HG03108 (cell line): ENCODE measurements at regions not wholly inside any gene's neighbourhood (a gene's known extent, or its start where the extent isn't known, plus 50 kb on each side); places are given as distances from the start of the nearest gene placed in this dataset.

Source experiments
- ATAC-seq: cut with Tn5 transposase; IDR thresholded peaks from one replicate; pipeline ENCODE4 v1.9.1; 2021; ENCODE audit warnings: moderate library complexity; ENCODE audit not compliant: unreplicated experiment

DNA sequence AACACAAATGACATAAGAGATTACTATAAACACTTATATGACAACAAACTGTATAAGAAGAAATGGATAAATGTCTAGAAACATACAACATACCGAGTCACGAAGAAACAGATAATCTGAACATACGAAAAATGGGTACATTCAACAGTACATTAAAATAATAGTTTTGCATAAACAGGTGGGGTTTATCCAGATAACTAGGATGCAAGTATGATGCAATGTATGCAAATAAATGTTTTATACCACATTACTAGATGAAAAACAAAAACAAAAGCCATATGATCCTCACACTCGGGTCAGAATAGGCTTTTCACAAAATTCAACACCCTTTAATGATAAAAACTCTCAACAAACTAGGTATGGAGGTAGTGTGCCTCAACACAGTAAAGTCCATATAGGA is 1585.7 kb downstream of the BRINP3 start:
- no peak for ATAC-seq

DNA sequence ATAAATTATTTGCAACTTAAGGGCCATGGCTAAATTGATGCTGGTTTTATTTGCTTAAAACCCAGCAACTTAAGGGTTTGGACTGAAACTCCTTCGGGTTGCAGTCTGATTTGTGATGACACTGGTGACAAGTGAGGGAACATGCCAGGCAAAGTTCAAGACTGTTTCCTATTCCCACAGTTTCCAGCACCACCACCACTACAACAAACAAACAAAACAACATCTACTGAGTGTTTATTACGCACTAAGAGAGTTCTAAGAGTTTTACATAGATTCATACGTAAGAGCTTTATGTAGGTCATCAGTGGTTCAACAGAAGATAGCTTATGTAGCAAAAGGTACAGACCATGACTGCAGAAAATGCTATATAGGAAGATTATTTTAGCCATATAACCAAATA is 1582.1 kb downstream of the BRINP3 start:
- ATAC-seq, result no peak

DNA sequence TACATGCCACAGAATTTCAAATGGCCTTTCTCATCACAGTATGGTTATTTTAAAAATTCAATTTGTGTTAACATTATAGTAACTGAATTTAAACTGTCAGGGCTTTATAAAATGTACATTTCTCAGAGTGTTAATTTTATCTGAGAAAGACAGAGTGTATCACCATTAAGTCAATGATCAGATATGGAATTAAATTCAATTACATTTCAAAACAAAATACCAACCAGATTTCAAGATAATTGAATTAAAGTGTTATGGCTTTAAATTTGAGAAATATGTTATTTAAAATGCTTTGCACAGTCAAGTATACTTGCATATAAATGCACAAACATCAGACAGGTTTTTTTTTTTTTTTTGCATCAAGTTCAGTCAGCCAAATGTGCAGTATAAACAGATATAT is 1574.4 kb downstream of the BRINP3 start:
- ATAC-seq, result no peak

DNA sequence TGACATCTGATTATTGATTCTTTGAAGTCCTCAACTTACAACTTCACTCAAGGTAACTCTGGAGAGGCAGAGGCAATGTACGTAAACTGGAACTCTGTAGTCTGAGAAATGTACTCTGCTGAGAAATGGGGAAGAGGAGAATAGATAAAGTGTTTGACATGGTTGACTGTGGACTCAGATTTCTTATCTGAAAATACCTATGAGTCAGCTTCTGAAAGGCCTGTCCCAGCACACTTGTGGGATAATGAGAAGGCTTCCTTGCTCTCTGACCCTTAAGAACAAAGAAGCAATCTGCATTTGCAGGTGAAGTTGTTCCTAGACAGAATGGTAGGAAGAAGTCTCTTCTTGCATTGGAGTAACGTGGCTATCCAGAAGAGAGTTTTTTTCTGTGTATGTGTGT is 1573.5 kb downstream of the BRINP3 start:
- no peak for ATAC-seq

DNA sequence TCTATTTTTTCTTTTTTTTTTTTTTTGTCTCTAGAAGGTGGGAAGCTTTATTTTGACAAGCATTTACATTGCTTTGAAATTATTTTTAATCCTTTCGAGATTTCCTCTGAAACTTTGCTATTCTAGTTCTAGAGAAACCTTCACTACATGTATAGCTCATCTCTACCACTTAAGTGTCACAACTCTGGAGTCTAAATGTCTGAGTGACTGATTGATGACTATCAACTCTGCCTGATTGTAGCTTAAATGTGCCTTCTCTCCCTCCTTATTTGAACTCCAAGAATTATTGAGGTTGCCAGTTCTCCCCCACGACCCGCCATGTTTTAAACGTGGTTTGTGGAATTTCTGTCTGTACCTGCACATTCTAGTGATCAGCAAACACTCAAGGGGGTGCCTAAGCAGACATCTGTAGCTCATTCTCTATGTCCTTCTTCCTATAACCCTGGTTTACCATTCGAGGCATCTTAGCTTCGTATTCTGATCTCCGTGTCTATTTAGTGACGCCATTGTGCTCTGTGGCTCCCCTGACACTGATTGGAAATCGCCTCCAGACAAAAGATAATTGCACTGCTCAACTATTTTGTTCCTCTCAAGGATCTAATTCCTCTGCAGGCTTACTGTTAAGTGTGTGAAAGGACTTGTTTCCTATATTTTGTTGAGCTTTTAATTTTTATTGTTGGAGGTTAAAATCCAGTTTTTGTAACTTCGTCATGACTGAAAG is 1570.6 kb downstream of the BRINP3 start:
- ATAC-seq, result no peak

DNA sequence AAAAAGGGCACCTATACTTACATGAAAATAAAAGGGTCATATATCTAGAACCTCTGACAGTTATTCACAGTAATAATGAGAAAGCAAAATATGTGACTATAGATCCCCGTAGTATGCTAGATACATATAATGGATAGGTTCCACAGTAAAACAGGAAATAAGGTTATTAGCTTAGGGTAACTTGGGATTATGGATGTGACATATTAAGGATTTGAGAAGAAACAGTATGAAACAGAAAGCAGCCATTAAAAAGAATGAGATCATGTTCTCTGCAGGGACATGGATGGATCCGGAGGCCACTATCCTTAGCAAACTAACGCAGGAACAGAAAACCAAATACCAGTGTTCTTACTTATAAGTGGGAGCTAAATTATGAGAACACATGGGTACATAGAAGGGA is 1547.3 kb downstream of the BRINP3 start:
- no peak for ATAC-seq

DNA sequence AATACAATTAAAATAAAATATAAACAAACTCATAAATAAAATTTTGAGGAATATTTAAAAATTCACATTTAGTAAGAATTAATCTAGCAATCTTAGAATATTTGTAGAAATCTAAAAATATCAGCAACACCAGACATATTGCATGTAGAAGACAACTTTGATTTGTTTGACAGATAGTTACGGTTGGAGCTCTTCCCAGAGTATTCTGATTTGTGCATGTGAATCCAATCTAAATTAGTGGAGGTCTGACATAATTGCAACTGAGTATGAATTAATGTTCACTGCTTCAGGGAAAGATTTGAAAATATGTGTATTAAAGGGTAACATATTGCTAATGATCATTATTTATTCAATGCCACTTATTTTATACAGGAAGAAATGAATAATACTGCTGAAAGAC is 1546.2 kb downstream of the BRINP3 start:
- no peak for ATAC-seq

DNA sequence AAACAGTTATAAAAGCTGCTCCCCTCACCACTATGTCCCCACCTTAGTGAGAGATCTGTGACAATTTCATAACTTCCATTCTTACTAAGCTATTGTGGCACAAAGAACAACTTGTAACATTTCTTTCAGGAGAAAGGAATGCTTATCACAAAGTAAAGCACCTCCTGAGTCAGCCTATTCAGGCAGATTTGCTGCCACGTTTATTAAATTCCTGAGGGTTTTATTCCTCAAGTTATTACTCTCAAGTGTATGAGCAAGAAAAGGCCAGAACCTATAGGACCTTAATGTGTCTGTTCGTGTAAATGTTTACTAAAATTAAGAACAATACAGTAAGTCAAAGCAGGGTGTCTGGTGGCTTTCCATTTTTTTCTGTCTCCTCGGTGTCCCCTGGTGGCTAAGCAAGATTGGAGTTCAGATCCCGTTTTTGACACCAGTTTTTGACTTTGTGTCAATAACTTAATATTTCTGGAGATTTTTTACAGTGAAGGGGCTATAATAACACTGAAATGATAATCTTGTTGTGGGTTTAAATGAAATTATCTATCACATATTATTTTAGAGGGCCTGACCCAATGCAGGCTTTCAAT is 1539.6 kb downstream of the BRINP3 start:
- no peak for ATAC-seq

DNA sequence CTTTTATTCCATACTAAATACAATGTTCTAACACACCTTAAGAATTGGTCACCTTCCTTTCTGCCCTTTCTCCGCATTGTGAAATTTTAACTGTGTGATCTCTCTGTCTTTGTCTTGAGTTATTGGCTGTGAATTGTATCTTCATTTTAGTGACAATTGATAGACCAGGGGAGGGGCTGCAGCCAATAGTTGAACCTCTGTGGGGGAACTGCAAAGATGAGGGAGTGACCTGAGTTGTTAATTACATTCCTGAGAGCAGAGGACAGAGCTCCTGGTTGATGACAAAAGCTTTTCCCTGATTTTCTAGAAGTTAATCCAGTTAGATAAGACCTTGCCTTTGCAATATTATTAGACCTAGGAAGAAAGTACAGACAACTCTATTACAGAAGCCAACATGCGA is 1535.7 kb downstream of the BRINP3 start:
- ATAC-seq, result no peak

DNA sequence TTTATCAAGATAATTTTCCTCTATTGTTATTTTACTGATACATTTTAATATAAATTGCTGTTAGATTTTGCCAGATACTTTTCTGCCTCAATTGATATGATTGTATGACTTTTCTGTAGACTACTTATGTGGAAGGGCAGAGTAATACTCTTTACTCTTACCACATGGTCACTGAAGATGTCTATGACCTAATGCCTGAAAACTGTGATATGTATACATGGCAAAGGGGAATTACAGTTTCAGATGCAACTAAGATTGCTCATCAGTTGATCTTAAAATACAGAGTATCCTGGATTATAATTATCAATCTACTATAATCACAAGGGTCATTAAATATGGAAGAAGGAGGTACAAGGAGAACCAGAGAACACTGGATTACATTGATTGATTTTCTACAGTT is 1528.0 kb downstream of the BRINP3 start:
- ATAC-seq, result no peak

DNA sequence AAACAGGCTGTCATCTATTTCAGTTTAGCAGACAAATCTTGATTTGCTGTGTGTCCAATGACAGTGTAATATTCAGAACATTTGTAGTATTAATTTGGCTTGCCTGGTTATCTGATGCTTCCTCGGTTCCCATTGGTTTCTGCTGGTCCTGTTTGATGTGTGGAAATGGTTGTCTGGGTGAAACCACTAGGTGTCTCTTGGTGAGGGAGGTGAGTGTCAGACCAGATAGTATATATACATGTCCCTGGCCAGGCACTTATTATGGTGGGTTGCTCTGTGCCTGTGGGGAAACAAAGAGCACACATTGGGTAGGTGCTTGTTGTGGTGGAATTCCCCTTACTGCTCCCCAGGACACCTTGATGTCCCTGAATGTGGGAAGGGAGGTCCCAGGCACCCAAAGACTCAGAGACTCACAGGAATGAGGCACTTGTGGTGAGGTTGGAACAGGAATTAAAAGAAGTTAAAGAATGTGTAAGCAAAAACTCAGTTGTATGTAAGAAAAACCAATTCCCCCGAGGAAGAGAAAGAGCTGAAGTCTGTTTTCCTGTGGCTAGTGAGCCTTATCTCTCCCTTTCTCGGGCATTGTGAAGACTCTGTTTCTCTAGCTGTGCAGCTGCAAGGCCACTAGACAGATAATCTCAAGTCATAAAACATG is 1519.1 kb downstream of the BRINP3 start:
- no peak for ATAC-seq

DNA sequence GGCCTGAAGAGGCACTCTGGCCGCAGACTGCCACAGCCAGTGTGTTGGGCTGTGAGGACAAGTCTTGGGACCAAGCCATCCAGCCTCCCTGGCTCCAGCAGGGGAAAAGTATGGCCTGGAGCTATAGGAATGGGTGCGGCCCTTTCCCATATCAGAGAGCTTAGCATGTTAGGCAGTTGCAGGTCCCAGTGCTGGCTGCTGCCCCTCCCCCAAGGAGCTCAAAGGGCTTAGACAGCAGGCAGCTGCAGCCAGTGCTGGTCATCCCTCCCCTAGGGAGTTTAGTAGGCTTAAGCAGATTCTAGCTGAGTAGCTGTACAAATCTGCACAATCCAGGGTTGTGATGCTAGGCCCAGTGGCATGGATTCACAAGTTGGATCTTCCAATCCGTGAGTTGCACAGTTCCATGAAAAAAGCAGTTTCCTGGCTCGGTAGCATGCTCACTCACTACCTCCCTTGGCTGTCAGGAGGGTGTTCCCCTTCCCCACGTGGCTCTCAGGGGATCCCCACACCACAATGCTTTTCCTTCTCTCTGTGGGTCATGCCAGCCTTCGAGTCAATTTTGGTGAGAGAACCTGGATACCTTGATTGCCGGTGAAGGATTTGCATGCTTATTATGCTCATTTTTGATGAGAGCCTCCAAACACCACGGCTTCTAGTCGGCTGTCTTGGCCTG is 1490.8 kb downstream of the BRINP3 start:
- ATAC-seq, result no peak

DNA sequence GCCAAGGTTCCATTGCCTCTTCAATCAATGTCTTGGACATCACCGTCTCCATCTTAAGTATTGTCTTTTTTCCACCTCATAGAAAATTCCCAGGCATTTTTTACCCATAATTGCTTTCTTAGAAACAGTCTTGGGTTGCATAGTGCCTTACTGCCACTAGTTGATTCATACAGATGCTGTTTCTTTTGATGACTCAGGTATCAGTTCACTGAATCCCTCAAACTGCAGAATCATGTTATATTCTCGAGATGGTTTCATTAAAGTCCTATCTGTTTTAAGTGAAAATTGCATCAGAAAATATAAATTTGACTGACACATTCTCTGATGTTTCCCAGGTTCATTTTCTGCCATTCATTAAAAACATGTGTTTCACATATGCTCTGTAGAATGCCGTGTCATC is 1489.1 kb downstream of the BRINP3 start:
- no peak for ATAC-seq

DNA sequence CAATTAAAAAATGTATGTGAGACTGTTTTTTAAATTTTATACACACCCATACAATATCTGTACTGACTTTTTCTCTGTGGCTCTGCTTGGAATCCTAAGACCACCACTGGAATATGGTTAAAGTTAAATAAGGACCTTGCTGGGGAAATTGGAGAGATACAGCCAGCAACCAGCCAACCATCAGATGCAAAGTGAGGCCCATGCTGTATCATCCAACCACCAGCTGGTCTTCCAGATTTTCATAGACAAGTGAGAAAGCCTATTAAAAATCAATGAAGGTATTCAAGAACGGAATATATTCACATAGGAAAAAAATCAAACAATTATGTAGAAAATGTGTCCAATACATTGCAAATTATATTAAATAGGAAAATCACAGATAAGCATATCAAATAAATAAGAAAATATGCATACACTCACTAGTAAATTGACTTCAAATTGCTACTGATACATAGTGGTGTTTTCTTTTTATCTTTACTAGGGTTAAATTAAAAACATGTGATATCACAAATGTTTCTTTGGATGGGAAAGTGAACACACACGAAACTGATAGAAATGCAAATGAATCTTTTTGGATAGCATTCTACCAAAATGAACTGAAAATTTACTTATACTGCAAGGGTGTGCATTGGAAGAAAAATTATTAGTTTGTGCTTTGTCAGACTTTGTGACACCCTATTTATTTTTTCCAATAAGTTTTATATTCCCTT is 1486.3 kb downstream of the BRINP3 start:
- no peak for ATAC-seq

DNA sequence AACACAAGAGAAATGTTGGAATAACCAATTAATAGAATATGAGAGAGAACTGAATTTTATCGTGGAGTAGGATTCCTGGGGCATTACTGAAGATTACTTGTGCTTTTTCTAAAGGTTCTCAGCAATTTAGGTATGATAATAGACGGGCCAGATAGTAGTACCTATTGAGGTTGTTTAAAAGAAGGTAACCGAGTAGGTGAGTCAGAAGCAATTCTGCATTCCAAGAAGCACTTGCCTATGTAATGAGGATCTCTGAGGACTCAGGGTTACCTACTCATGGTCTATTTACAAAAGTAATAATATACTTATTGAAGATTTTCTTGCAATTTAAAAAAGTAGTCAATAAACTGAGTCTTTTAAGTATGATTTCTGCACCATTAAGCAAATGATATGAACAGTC is 1469.8 kb downstream of the BRINP3 start:
- ATAC-seq, result no peak

DNA sequence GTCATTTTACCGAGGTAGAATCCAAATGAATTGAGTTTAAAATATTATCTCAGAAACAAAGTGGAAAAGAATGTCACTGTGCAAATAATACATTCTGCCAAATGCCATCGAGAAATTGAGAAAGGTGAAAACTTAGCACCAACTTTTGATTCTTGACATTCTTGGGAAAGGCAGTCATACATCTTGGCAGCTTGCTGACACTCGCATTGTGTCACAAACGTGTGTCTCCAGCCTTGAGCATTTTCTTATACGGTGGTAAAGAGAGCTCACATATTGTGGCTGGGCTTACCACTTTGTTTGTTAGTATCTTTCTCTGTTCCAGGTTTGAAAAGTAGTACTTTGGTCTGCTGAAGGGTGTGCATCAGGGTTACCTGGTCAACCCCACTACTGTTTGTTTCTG is 1456.1 kb downstream of the BRINP3 start:
- no peak for ATAC-seq

DNA sequence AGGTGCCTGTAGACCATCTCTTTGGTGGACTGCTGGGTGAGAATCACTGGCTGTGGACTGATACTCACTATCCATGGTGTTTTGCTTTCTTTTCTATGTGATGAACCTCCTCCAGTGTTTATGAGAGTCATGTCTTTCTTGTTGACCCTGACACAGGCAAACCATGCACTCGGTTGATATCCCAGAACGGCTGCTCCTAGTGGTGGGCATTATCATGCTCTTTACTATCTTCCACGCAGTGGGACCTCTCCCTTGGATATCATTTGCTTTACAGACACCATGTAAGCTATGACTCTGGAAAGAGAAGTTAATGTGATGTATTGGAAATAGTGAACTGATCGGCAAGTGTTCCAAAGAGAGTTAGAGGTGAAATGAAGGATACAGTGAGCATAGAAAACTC is 1455.6 kb downstream of the BRINP3 start:
- ATAC-seq, result no peak

DNA sequence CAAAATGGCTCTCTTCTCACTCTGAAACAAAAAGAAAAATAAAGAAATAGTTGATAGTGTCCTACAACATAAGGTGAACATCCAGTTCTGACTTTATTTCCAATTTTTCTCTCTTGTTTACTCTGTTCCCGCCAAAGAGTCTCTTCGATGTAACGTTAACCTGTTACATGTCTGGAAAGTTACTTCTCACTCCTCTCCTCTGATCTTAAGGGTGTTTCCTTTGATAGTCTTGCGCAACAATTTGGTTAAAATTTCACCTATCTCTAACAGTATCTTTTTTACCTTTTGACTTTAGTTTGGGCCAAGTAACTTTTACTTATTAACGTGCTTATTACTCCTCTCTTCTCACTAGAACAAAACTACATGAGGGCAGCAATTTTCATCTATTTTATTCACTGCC is 1450.2 kb downstream of the BRINP3 start:
- ATAC-seq, result no peak

DNA sequence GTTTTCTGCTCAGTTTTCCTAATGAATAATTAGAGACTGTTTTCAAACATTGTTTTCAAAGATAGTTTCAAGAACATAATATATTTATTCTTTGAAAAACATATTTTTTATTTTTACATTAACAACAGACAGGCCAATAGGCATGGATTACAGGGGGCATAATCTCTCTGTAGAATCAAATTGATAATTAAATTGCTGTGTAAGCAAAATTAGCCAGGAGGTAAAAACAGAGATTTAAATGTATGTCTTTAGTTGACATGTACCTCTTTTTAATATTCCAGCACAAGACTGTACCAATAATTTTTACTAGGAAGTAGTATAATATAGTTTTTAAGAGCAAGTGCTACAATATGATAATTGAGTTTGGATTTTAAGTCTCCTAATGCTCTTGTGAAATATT is 1444.5 kb downstream of the BRINP3 start:
- no peak for ATAC-seq

DNA sequence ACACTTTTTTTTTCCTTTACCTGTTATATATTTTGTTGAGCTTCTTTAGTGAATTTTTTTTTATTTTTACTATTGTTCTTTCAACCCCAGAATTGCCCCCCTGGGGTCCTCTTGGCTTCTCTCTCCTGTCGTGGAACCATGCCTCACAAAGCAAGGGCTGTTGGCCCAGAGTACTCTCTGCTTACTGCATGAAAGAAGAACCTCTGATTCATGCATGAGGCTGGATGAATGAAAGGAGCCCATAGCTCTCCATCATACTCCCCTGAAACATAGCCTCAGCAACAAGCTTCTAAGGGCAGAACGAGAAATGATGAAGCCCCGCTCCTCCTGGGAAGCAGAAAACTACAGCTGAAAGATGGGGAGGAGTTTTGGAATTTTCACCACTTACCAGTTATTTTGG is 1441.0 kb downstream of the BRINP3 start:
- ATAC-seq, result no peak

DNA sequence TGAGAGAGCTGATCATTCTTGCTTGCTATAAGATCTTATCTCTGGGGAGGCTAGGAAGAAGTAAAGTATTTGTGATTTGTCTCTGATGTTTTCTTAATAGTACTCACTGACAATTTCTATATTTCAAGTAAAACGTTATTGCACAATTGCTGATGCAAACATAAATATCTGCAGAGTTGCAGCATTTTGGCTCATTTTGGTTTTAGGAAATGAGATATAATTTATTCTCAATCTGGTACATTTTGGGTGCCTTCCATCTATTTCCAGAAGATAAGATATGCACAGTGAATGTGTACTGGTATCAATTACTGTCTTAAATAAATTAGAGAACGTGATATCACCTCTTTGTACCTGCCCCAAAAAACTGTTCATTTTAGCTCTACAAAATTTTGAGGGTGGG is 1431.5 kb downstream of the BRINP3 start:
- no peak for ATAC-seq
